ENCODE measurements at regions not wholly inside any gene's neighbourhood (a gene's known extent, or its start where the extent isn't known, plus 50 kb on each side); places are given as distances from the start of the nearest gene placed in this dataset.

DNA sequence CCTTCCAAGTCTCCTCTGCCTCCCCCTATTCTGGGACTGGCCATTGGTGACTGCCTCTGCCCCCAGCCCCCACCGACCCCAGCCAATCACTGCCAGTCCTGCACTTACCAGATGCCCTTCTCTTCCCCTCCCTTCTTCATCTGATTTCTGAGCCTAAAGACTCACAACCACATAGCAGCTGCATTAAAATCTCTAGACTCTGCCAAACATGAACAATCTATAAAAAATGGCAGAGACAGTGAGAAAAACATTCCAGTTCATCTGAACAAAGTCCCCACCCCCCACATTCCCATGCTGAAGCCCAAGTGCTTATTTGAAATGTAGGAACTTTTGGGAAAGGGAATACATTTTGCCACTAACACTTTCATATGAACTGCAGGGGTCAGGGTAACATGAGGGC is 60.8 kb downstream of the KCTD12 start:
- peaks cover 5 to 10% of the 10 kb centered on the region in 2 experiments for H3K9me3 Mint-ChIP-seq
- no peak overlapping the region for H2BK5ac ChIP-seq (ENCODE audit: insufficient read length, low read length)
- no peak overlapping the region for H4K8ac ChIP-seq (replicated peaks; ENCODE audit: insufficient read length, low read depth, low read length)
- H3K79me2 ChIP-seq (ENCODE audit: insufficient read depth, low read length) = no peaks in the 10 kb centered on the region
- no peak overlapping the region for H3K23ac ChIP-seq (ENCODE audit: insufficient read length, low read depth, low read length)
- H3K79me1 ChIP-seq (ENCODE audit: insufficient read depth, low read depth, low read length, poor library complexity, severe bottlenecking) = no peaks in the 10 kb centered on the region
- no peak overlapping the region for H3K4ac ChIP-seq (ENCODE audit: low read depth, low read length)
- H4K91ac ChIP-seq (ENCODE audit: insufficient read length, low read depth, low read length) = no peak overlapping the region
- no peaks in the 10 kb centered on the region for H3K27me3 ChIP-seq (ENCODE audit: insufficient read depth, low read length)
- no peak overlapping the region for H3T11ph ChIP-seq (ENCODE audit: low read length)
- H3K9me3 ChIP-seq (ENCODE audit: control insufficient read depth, low read depth, low read length) = no peaks in the 10 kb centered on the region
- TF ChIP-seq, protein P1, sequence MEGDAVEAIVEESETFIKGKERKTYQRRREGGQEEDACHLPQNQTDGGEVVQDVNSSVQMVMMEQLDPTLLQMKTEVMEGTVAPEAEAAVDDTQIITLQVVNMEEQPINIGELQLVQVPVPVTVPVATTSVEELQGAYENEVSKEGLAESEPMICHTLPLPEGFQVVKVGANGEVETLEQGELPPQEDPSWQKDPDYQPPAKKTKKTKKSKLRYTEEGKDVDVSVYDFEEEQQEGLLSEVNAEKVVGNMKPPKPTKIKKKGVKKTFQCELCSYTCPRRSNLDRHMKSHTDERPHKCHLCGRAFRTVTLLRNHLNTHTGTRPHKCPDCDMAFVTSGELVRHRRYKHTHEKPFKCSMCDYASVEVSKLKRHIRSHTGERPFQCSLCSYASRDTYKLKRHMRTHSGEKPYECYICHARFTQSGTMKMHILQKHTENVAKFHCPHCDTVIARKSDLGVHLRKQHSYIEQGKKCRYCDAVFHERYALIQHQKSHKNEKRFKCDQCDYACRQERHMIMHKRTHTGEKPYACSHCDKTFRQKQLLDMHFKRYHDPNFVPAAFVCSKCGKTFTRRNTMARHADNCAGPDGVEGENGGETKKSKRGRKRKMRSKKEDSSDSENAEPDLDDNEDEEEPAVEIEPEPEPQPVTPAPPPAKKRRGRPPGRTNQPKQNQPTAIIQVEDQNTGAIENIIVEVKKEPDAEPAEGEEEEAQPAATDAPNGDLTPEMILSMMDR (conservative IDR thresholded peaks at IDR 0.05) = no peak
- H3K56ac ChIP-seq (ENCODE audit: insufficient read length, low read depth, low read length) = no peak overlapping the region
- no peak overlapping the region for H3K4me3 Mint-ChIP-seq
- no peaks in the 10 kb centered on the region for H3K4me1 ChIP-seq (ENCODE audit: insufficient read depth, low read length)
- no peaks in the 10 kb centered on the region for H3K27me3 Mint-ChIP-seq (ENCODE audit: low read depth)
- no peak overlapping the region for H3K14ac ChIP-seq (ENCODE audit: insufficient read depth, low read length)
- H3K4me2 ChIP-seq (ENCODE audit: insufficient read depth, insufficient read length, low read length) = no peak overlapping the region
- no peak overlapping the region for H3K9ac ChIP-seq (ENCODE audit: extremely low read depth, insufficient read length, low read length)
- WGBS (ENCODE audit: extremely low coverage, insufficient read length, low lambda C conversion rate) = no CpG with 5 or more reads among the region's 1 CpG
- no peak overlapping the region for H2BK15ac ChIP-seq (ENCODE audit: low read depth, low read length)
- H3K4me1 Mint-ChIP-seq = peaks cover 4 to 12% of the 10 kb centered on the region in 2 experiments
- no peak overlapping the region for H2BK12ac ChIP-seq (ENCODE audit: insufficient read length, low read depth, low read length)
- no peak overlapping the region for H3K27ac ChIP-seq (ENCODE audit: insufficient read length, low read depth, low read length)
- H2BK120ac ChIP-seq (ENCODE audit: low read depth, low read length, poor library complexity, severe bottlenecking) = no peak overlapping the region
- no peak overlapping the region for H2AFZ ChIP-seq (ENCODE audit: low read length)
- H4K20me1 ChIP-seq (ENCODE audit: control insufficient read depth, insufficient read depth, insufficient read length) = no peaks in the 10 kb centered on the region
- peaks cover 0 to 8% (median 0%) of the 10 kb centered on the region in 3 experiments; a peak in 4 of 7 replicates for H3K36me3 Mint-ChIP-seq (ENCODE audit: insufficient read depth in 1 of 3, low read depth in 3 of 3)
- H2BK20ac ChIP-seq (ENCODE audit: low read depth, low read length, poor library complexity, severe bottlenecking) = no peak overlapping the region
- no peak for DNase-seq
- no peak overlapping the region for H4K5ac ChIP-seq (ENCODE audit: insufficient read length, low read depth, low read length)
- H3K23me2 ChIP-seq (ENCODE audit: insufficient read length, low read depth, low read length, poor library complexity, severe bottlenecking) = no peaks in the 10 kb centered on the region
- no peak overlapping the region for H3K27ac Mint-ChIP-seq
- no peak overlapping the region for H2AK5ac ChIP-seq (ENCODE audit: insufficient read length, low read length)
- H3K18ac ChIP-seq (ENCODE audit: insufficient read length, low read depth, low read length) = no peak overlapping the region
